NB4 (cell line): ENCODE measurements at regions not wholly inside any gene's neighbourhood (a gene's known extent, or its start where the extent isn't known, plus 50 kb on each side); places are given as distances from the start of the nearest gene placed in this dataset.

Source experiments
- POLR2A ChIP-seq: IDR thresholded peaks from 2 replicates; pipeline ENCODE4 v1.6.1; 2011; ENCODE audit warnings: mild to moderate bottlenecking; ENCODE audit not compliant: insufficient read length; ENCODE audit errors: extremely low read depth
- TF ChIP-seq, protein P1 (sequence below): IDR thresholded peaks from one replicate; pipeline ENCODE4 v1.5.1; 2012; ENCODE audit warnings: low read depth, low read length
- TF ChIP-seq, protein P2 (sequence below): IDR thresholded peaks from 2 replicates; pipeline ENCODE4 v1.6.1; 2011; ENCODE audit warnings: low read depth, low read length

DNA sequence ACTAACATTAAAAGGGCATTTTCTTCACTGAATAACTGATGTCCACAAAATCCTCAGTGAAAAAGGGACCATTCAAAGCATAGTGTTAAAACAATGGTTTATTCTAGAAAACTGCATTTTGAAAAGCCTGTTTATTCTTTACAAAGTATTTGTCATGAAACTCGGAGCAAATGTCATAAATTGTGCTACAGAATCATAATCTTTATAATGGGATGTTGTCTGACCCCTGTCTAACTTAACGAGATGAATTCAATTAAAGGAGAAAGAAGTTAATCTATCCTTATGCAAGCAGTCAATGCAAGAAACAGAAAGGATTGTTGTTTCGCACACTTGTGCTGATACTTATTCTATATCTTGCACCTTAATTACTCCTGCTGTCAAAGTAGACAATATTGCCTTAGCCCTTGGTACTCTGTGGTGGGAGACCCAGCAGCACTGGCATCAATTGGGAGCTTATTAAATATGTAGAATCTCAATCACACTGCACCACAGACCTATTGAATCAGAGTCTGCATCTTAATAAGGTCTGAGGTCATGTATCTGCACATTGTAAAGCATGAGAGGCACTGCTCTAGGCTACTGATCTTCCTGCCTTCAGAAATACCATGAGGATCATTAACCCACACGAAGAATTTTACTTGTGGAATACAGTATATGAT lies 708.3 kb downstream of the HDGFL1 start:
- TF ChIP-seq, protein P1, sequence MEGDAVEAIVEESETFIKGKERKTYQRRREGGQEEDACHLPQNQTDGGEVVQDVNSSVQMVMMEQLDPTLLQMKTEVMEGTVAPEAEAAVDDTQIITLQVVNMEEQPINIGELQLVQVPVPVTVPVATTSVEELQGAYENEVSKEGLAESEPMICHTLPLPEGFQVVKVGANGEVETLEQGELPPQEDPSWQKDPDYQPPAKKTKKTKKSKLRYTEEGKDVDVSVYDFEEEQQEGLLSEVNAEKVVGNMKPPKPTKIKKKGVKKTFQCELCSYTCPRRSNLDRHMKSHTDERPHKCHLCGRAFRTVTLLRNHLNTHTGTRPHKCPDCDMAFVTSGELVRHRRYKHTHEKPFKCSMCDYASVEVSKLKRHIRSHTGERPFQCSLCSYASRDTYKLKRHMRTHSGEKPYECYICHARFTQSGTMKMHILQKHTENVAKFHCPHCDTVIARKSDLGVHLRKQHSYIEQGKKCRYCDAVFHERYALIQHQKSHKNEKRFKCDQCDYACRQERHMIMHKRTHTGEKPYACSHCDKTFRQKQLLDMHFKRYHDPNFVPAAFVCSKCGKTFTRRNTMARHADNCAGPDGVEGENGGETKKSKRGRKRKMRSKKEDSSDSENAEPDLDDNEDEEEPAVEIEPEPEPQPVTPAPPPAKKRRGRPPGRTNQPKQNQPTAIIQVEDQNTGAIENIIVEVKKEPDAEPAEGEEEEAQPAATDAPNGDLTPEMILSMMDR = no peak
- TF ChIP-seq POLR2A = no peak
- TF ChIP-seq, protein P2, sequence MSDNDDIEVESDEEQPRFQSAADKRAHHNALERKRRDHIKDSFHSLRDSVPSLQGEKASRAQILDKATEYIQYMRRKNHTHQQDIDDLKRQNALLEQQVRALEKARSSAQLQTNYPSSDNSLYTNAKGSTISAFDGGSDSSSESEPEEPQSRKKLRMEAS = no peak
